NCI-H2029 treated with DMSO at 0.1 percent for 48 hours (cell line): ENCODE measurements at regions not wholly inside any gene's neighbourhood (a gene's known extent, or its start where the extent isn't known, plus 50 kb on each side); places are given as distances from the start of the nearest gene placed in this dataset.

Source experiments
- DNase-seq: peaks from one replicate; lab custom pipeline; 2025; lab: John Stamatoyannopoulos, UW

- DNase-seq: no peak
These were observed 499.3 kb upstream of the ADAMTS16 start for GRCh38 chr5:4640795-4641194.

- DNase-seq: no peak
These were observed 497.6 kb upstream of the ADAMTS16 start for GRCh38 chr5:4642525-4642924.

GRCh38 chr5:4643190-4643589, 496.9 kb upstream of the ADAMTS16 start:
- DNase-seq: no peak

GRCh38 chr5:4643960-4644359, 496.2 kb upstream of the ADAMTS16 start:
- no peak for DNase-seq

GRCh38 chr5:4646715-4647375, 493.3 kb upstream of the ADAMTS16 start:
- DNase-seq: no peak

- DNase-seq: no peak
These were observed 492.2 kb upstream of the ADAMTS16 start for GRCh38 chr5:4647955-4648354.

- no peak for DNase-seq
These were observed 488.1 kb upstream of the ADAMTS16 start for GRCh38 chr5:4651806-4652565.

GRCh38 chr5:4653475-4653874, 486.7 kb upstream of the ADAMTS16 start:
- no peak for DNase-seq

GRCh38 chr5:4659851-4660250, 480.3 kb upstream of the ADAMTS16 start:
- DNase-seq: no peak

- no peak for DNase-seq
These were observed 478.8 kb upstream of the ADAMTS16 start for GRCh38 chr5:4661326-4661725.

- no peak for DNase-seq
These were observed 478.3 kb upstream of the ADAMTS16 start for GRCh38 chr5:4661836-4662235.

GRCh38 chr5:4662756-4663155, 477.4 kb upstream of the ADAMTS16 start:
- DNase-seq: no peak

GRCh38 chr5:4665911-4666310, 474.2 kb upstream of the ADAMTS16 start:
- no peak for DNase-seq

GRCh38 chr5:4674166-4674565, 466.0 kb upstream of the ADAMTS16 start:
- DNase-seq: no peak

GRCh38 chr5:4676934-4677333, 463.2 kb upstream of the ADAMTS16 start:
- no peak for DNase-seq

GRCh38 chr5:4684946-4685345, 455.2 kb upstream of the ADAMTS16 start:
- no peak for DNase-seq

- no peak for DNase-seq
These were observed 441.5 kb upstream of the ADAMTS16 start for GRCh38 chr5:4698596-4698995.

GRCh38 chr5:4699592-4699991, 440.5 kb upstream of the ADAMTS16 start:
- DNase-seq: no peak

- DNase-seq: peak; percentile 20
These were observed 440.1 kb upstream of the ADAMTS16 start for GRCh38 chr5:4700069-4700468.

- DNase-seq: no peak
These were observed 439.3 kb upstream of the ADAMTS16 start for GRCh38 chr5:4700871-4701270.

- DNase-seq: no peak
These were observed 436.1 kb upstream of the ADAMTS16 start for GRCh38 chr5:4703931-4704458.

- DNase-seq: no peak
These were observed 435.2 kb upstream of the ADAMTS16 start for GRCh38 chr5:4704951-4705350.

- DNase-seq: no peak
These were observed 423.3 kb upstream of the ADAMTS16 start for GRCh38 chr5:4716781-4717180.
